ENCODE measurements at regions not wholly inside any gene's neighbourhood (a gene's known extent, or its start where the extent isn't known, plus 50 kb on each side); places are given as distances from the start of the nearest gene placed in this dataset.

GRCh38 chr5:54740141-54740540, 222.6 kb downstream of the SNX18 start:
- TF ChIP-seq FOXP2 (optimal IDR thresholded peaks at IDR 0.05; ENCODE audit: borderline replicate concordance, extremely low read depth, extremely low read length, insufficient read depth) (no peak), REST (IDR thresholded peaks at IDR 0.05; ENCODE audit: insufficient read depth in 1 of 2, low read depth in 2 of 2, low read length in 2 of 2) (no peak), SIN3A (IDR thresholded peaks at IDR 0.05; ENCODE audit: borderline replicate concordance, insufficient read depth, low read length) (no peak), TAF1 (IDR thresholded peaks at IDR 0.05; ENCODE audit: borderline replicate concordance, insufficient read depth, low read length) (no peak), POLR2AphosphoS5 (IDR thresholded peaks at IDR 0.05; ENCODE audit: low read depth, low read length) (no peak)

GRCh38 chr5:54739371-54739770, 221.8 kb downstream of the SNX18 start:
- TF ChIP-seq TAF1 (IDR thresholded peaks at IDR 0.05; ENCODE audit: borderline replicate concordance, insufficient read depth, low read length) (no peak), POLR2AphosphoS5 (IDR thresholded peaks at IDR 0.05; ENCODE audit: low read depth, low read length) (no peak), SIN3A (IDR thresholded peaks at IDR 0.05; ENCODE audit: borderline replicate concordance, insufficient read depth, low read length) (no peak), FOXP2 (optimal IDR thresholded peaks at IDR 0.05; ENCODE audit: borderline replicate concordance, extremely low read depth, extremely low read length, insufficient read depth) (no peak), REST (IDR thresholded peaks at IDR 0.05; ENCODE audit: insufficient read depth in 1 of 2, low read depth in 2 of 2, low read length in 2 of 2) (no peak)

GRCh38 chr5:54738973-54739367, 221.4 kb downstream of the SNX18 start:
- TF ChIP-seq FOXP2 (optimal IDR thresholded peaks at IDR 0.05; ENCODE audit: borderline replicate concordance, extremely low read depth, extremely low read length, insufficient read depth) = no peak

- TF ChIP-seq TAF1 (IDR thresholded peaks at IDR 0.05; ENCODE audit: borderline replicate concordance, insufficient read depth, low read length) (no peak), FOXP2 (optimal IDR thresholded peaks at IDR 0.05; ENCODE audit: borderline replicate concordance, extremely low read depth, extremely low read length, insufficient read depth) (peak; percentile 65)
These were observed 220.8 kb downstream of the SNX18 start for GRCh38 chr5:54738118-54738972.

- no peak for TF ChIP-seq SIN3A (IDR thresholded peaks at IDR 0.05; ENCODE audit: borderline replicate concordance, insufficient read depth, low read length)
- no peak for TF ChIP-seq POLR2AphosphoS5 (IDR thresholded peaks at IDR 0.05; ENCODE audit: low read depth, low read length)
- TF ChIP-seq FOXP2 (optimal IDR thresholded peaks at IDR 0.05; ENCODE audit: borderline replicate concordance, extremely low read depth, extremely low read length, insufficient read depth) = no peak
- TF ChIP-seq REST (IDR thresholded peaks at IDR 0.05; ENCODE audit: insufficient read depth in 1 of 2, low read depth in 2 of 2, low read length in 2 of 2) = no peak
- TF ChIP-seq TAF1 (IDR thresholded peaks at IDR 0.05; ENCODE audit: borderline replicate concordance, insufficient read depth, low read length) = no peak
These were observed 218.6 kb downstream of the SNX18 start for GRCh38 chr5:54736003-54736797.

GRCh38 chr5:54733101-54733500, 215.5 kb downstream of the SNX18 start:
- TF ChIP-seq REST (IDR thresholded peaks at IDR 0.05; ENCODE audit: insufficient read depth in 1 of 2, low read depth in 2 of 2, low read length in 2 of 2) (no peak), POLR2AphosphoS5 (IDR thresholded peaks at IDR 0.05; ENCODE audit: low read depth, low read length) (no peak), SIN3A (IDR thresholded peaks at IDR 0.05; ENCODE audit: borderline replicate concordance, insufficient read depth, low read length) (no peak), FOXP2 (optimal IDR thresholded peaks at IDR 0.05; ENCODE audit: borderline replicate concordance, extremely low read depth, extremely low read length, insufficient read depth) (no peak), TAF1 (IDR thresholded peaks at IDR 0.05; ENCODE audit: borderline replicate concordance, insufficient read depth, low read length) (no peak)

Measured in PFSK-1 (cell line).